Suppressor macrophage treated with lipopolysaccharide for 1 hour (primary cell): ENCODE measurements at regions not wholly inside any gene's neighbourhood (a gene's known extent, or its start where the extent isn't known, plus 50 kb on each side); places are given as distances from the start of the nearest gene placed in this dataset.
"Not testable (repeated sequence)": the region's sequence is repeated elsewhere in the genome, so short reads cannot be mapped to it uniquely, and the experiment has no call there.

Source experiments
- DNase-seq, 3 donors: peaks; one replicate each; pipeline ENCODE4 v3.0.0-alpha.2; 2020 to 2022

DNA sequence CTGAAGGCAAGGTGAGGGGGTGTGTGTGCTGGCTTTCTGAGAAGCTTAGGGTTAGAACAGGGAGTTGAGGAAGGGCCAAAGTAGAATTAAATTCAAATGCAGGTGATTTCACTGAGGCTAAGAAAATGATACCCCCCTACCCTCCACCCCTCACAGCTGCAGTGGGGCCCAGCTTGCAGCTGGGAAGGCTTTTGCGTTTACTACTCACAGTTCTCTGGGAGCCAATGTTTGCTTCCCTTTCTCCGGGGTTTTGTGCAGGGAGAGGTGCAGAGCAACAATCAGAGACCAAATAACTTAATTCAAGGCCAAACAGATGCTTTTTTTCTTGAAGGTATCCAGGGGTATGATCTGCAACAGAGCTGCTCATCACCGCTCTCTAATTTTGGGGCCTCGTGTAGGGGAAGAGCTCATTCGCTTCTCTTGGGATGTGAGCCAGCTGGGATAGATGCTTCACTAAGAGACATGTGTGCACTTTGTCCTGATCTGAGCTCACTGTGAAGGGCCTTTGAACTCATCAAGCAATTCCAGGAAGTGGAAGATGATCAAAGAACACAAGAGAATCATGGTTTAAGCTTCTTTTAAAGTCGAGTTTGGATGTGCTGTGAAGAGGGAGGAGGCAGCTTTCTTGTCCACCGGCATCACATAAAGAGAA lies 122.7 kb upstream of the C1GALT1C1 start:
- DNase-seq: no peak

DNA sequence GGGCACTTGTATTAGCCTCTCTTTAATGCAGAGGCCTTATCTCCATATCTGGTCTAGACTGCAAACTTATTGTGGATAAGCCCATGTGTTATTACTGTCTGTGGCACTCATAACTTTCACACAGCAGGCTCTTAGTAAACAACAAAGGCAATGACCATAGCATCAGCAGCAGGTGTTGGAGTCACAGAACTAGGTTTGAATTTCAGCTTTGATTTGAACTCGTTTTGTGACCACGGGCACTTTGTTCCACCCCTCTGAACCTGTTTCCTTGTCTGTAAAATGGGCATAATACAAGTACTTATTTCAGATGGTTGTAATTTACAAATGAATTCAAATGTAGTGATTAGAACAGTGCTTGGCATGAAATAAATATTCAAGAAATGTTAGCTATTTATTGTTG lies 121.8 kb upstream of the C1GALT1C1 start:
- DNase-seq: no peak

- DNase-seq: no peak
These were observed 120.5 kb upstream of the C1GALT1C1 start for GRCh38 chrX:120750381-120750780.

DNA sequence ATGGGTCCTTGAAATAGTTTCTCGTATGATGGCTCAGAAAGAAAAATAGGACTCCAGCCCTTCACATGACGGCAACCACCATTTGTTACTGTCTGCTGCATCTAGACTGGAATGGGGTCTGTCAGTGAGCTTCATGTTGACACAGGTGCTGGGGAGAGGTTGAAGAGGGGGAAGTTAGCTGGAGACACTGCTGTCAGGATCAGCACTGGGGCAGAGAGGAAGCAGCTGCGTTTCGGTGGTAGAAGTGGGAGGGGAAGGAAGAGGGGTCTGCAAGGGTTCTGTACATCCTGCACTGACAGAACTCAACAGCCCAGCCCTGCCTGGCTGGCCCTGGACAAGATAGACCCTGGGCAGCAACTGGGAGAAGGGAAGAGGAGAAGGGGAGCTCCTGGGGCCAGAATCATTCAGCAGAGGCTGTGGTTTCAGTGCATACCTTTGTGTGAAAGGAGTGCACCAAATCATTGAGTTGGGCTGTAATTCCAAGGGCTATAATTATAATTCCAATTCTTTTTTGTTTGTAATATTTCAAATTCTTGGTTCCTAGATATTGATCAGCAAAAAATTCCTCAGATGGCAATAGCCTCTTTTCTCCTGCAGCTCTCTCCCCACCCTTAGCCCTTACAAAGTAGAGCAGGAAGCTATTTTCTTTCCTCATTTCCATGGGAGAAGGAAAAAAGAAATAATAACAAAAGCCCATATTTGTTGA lies 119.4 kb upstream of the C1GALT1C1 start:
- DNase-seq: no peak

DNA sequence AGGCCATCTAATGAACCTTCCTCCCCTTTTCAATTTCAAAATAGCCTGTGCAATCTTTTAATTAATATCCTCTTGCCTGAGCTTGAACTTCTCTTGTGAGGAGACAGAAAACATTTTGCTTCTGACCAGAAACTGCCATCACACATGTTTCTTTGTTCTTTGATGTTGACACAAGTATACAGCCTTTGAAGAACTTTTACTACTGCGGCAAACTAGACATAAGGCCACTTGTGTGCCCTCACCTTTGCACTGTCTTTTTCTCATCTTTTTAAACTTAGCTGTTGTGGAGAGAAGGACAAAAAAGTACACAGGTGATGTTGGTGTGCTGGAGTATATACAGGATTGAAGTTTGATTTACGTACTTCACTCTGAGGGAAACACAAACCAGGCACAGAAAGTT lies 116.3 kb upstream of the C1GALT1C1 start:
- no peak for DNase-seq

- DNase-seq: no peak
These were observed 113.3 kb upstream of the C1GALT1C1 start for GRCh38 chrX:120742946-120743665.

GRCh38 chrX:120741452-120741851 lies 111.6 kb upstream of the C1GALT1C1 start:
- no peak for DNase-seq

DNA sequence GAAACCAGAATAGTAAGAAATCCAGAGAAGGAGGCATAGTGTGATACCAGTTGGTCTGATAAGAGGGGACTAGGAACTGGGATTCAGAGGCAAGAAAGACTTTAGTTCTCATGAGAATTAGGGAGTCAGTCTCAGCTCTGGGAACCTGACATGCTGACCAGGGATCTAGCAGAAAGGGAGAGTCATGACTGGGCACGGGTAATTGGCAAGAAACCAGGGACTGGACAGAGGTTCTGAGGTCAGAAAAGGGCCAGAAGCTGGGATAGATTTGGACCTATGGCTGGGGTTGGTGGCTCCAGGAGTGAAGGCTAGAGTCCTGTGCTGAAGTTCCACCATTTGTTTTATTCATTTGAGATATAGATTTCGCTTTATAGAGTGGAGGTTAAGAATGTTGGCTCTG lies 110.2 kb upstream of the C1GALT1C1 start:
- no peak for DNase-seq

GRCh38 chrX:120739300-120739699 lies 109.4 kb upstream of the C1GALT1C1 start:
- no peak for DNase-seq

DNA sequence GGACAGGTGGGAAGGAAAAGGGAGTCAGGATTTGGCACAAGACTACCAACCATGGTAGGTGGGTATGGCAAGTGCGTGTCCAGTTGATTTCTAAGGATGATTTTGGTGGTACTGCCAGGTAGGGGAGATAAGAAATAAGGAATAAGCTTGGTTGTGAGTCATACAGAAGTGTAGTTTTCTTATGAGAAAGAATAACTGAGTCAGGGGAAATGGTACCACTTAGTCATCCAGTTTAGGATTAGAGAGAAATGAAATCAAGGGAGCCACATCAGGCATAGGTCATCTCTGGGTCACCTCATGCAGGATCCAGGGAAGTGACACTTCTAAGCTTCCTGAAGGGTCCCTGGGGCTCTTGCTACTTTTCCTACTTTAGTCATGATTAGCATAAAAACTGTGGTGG lies 107.1 kb upstream of the C1GALT1C1 start:
- peak in 1 of 3 donors; percentile 1 for DNase-seq

GRCh38 chrX:120735966-120736365 lies 106.1 kb upstream of the C1GALT1C1 start:
- no peak for DNase-seq

DNA sequence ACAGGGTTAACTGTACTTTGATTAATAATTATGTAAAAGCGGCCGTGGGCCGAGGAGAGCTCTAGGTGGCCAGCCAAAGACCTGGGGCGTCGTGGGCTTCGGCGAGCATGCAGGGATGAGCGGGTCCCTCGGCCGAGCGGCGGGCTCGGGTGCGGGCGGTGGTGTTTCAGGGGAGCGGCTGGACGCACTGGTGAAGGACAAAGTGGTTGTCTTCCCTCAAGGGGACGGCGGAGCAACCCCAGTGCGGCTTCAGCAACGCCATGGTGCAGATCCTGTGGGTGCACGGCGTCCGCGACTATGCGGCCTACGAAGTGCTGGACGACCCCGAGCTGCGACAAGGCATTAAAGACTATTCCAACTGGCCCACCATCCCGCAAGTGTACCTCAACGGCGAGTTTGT lies 103.0 kb upstream of the C1GALT1C1 start:
- DNase-seq: no peak

DNA sequence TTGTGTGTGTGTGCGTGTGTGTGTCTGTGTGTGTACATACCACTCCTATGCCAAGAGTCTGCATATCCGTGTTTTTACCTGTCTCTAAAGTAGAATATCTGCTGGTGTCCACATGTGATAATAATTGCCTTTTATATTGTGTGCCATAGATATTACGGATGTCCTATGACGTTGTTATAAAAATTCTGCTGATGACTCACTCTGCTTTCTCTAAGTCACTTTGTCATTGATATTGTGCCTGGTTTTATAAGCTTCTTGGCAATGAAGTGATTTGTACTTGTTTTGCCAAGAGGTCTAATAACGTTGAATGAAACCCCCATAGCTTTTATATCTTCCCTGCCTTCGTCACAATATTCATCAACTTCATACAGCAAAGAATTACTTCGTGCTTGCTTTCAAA lies 102.6 kb upstream of the C1GALT1C1 start:
- DNase-seq: no peak

- DNase-seq: no peak
These were observed 101.5 kb upstream of the C1GALT1C1 start for GRCh38 chrX:120731386-120731785.

- DNase-seq: not testable (repeated sequence)
These were observed 99.8 kb upstream of the C1GALT1C1 start for GRCh38 chrX:120729506-120730255.

DNA sequence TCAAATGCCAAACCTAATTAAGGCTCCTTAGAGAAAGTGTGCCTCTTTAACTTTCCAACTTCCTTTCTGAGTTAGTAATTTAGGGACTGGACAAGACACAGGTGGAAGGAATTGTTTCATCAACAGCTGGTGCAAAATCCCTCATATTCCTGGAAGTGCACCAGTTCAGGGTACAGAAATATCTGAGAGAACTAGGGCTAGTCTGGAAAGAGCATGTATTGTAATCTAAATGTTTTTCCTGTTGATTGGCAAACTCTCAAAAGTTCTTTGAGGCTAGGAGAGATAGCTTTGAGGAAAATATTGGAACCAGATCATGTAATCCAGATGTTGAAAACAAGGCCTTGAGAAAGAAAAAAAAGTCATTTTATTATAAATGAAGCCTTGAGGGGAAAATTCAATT lies 98.1 kb upstream of the C1GALT1C1 start:
- no peak for DNase-seq

DNA sequence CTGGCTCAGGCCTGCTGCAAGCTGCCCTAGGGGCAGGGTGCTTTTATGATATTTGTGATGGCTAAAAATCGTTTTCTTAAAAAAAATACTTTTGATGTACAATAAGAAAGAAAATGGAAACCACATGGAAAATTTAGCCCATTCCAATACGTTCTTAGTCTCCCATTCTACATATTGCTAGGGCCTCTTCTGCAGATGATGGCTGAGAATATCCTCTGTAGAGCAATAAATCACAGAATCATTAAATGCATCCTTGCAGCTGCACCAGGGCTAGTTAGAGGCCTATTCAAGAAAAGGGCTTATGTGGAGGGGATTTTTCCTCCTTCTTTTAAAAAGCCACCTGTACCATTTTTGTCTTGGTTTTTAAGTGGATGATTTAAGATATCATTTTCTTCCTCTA lies 97.6 kb upstream of the C1GALT1C1 start:
- no peak for DNase-seq

GRCh38 chrX:120726294-120726693 lies 96.4 kb upstream of the C1GALT1C1 start:
- peak in 2 of 3 donors; percentile 0 to 9 for DNase-seq

DNA sequence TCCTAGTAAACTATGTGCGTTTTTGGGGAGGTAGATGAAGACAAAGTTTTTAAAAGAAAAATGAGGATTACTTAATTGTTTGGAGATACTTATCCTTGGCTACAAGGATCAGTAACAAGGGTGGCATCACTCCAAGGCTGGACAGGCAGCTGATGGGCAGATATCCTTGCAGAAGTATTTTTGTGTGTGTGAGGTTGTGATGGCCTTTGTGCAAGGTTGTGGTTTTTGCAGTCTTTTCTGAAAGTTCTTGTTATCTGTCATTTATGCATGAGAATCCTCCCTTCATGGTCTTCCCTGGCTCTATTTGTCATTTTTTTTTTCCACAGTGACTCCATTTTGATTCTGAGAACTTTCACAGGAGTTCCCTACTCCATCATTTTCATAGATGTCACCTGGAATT lies 96.0 kb upstream of the C1GALT1C1 start:
- DNase-seq: no peak

- no peak for DNase-seq
These were observed 89.8 kb upstream of the C1GALT1C1 start for GRCh38 chrX:120719622-120720021.

DNA sequence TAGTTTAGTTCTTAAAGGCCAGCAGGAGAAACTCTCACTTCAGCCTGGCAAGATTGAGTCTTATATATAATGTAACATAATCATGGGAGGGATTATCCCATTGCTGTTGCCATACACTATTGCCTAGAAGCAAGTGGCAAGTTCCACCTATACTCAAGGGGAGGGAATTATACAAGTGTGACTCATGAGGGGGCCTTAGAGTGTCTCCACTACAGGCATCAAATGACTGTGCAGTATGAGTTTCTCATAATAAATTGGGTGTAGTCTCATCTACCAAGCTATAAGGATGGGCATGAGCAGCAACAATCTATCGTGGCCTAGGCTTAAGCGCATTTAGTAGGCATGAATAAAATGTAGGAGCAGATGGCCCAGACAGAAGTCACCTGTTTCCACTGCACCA lies 89.1 kb upstream of the C1GALT1C1 start:
- DNase-seq: no peak

DNA sequence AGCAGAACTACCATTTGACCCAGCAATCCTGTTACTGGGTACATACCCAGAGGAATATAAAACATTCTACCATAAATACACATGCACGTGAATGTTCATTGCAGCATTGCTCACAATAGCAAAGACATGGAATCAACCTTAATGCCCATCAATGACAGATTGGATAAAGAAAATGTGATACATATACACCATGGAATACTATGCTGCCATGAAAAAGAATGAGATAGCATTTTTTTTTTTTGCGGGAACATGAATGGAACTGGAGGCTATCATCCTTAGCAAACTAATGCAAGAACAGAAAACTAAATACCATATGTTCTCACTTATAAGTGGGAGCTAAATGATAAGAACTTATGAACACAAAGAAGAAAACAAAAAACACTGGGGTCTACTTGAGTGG lies 72.5 kb upstream of the C1GALT1C1 start:
- DNase-seq: not testable (repeated sequence)

DNA sequence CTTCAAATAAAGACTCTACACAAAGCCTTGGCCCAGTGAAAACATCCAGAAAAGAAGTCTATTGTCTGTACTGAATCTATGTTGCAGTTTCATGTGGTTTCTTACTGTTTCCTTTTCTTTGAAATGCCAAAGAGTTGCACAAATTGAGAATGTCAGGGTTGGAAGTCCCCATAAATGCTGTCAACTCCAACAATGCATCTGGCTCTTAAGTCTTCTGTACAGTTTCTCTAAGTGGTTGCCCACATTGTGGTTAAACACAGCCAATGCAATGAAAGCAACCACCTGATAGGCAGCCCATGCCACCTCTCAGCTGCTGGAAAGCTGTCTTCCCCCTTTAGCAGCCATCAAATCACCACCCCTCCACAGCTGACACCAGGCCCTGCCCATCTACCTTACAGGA lies 67.2 kb upstream of the C1GALT1C1 start:
- DNase-seq: peak; percentile 10 to 41 (median 37)
